MM.1S (cell line): ENCODE measurements at regions not wholly inside any gene's neighbourhood (a gene's known extent, or its start where the extent isn't known, plus 50 kb on each side); places are given as distances from the start of the nearest gene placed in this dataset.

Source experiments
- EZH2 ChIP-seq: fragments of 300-600 bp; sonication (generic); optimal IDR thresholded peaks from 2 replicates; pipeline ENCODE3; 2017; ENCODE audit warnings: low read depth, mild to moderate bottlenecking, antibody characterized with exemption, low read length, mixed read lengths
- EZH2phosphoT487 ChIP-seq: fragments of 300-600 bp; sonication (generic); IDR thresholded peaks from 2 replicates; pipeline ENCODE4 v1.6.1; 2018; ENCODE audit warnings: antibody characterized with exemption, low read length
- TF ChIP-seq, protein P1 (sequence below): fragments of 300-600 bp; sonication (generic); IDR thresholded peaks from 2 replicates; pipeline ENCODE4 v1.5.1; 2016; ENCODE audit warnings: antibody characterized with exemption, low read length, mixed read lengths

- TF ChIP-seq EZH2phosphoT487, result no peak
- TF ChIP-seq, protein P1, sequence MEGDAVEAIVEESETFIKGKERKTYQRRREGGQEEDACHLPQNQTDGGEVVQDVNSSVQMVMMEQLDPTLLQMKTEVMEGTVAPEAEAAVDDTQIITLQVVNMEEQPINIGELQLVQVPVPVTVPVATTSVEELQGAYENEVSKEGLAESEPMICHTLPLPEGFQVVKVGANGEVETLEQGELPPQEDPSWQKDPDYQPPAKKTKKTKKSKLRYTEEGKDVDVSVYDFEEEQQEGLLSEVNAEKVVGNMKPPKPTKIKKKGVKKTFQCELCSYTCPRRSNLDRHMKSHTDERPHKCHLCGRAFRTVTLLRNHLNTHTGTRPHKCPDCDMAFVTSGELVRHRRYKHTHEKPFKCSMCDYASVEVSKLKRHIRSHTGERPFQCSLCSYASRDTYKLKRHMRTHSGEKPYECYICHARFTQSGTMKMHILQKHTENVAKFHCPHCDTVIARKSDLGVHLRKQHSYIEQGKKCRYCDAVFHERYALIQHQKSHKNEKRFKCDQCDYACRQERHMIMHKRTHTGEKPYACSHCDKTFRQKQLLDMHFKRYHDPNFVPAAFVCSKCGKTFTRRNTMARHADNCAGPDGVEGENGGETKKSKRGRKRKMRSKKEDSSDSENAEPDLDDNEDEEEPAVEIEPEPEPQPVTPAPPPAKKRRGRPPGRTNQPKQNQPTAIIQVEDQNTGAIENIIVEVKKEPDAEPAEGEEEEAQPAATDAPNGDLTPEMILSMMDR, result no peak
- no peak for TF ChIP-seq EZH2
Observed at GRCh38 chr3:175885231-175885766, 1026.2 kb downstream of the NAALADL2 start.
